SK-MEL-5 (cell line): ENCODE measurements at regions not wholly inside any gene's neighbourhood (a gene's known extent, or its start where the extent isn't known, plus 50 kb on each side); places are given as distances from the start of the nearest gene placed in this dataset.
"Not testable (repeated sequence)": the region's sequence is repeated elsewhere in the genome, so short reads cannot be mapped to it uniquely, and the experiment has no call there.

ENCODE experiments used
- DNase-seq: peaks from one replicate; pipeline ENCODE4 v3.0.0-alpha.2; 2016; ENCODE audit warnings: low read depth, low spot score
- in situ Hi-C: cut with HindIII; loops from 2 replicates; pipeline ENCODE4 v1.10.0; 2016; ENCODE audit warnings: low sequenced_read_pairs, high pct_unique_total_duplicates, low pct_unique_long_range_greater_than_20kb

DNA sequence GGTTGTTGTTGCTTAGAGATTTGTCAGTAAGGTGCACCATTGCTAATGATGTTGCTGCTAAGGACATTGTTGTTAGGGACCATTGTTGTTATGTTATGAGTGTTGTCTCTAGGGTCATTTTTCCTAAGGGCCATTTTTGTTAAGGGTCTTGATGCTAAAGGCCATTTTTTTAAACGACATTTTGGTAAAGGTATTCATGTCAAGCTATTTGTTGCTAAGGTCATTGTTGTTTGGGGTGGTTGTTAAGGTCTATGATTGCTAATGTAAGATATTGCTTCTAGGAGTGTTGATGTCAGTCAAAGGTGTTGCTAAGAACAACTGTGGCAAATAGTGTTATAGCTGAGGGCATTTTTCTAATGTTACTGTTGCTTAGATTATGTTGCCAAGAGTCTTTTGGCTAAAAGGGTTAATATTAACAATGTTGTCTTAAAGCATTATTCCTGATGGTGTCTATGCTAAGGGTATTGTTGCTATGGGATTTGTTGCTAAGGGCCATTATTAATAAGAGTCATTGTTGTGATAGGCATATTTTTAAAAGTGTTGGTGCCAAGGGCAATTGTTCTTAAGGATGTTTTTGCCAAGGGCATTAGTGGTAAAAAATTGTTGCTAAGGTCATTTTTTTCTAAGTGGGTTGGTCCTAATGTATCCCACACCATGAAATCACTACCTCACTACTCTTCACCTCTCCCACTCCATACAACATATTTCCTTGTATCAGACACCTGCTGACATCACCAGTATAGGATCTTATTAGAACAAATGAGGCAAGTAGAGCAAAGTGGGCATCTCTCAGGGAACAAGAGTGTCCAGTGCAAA lies 56.2 kb downstream of the SPATA31A6 start:
- DNase-seq, in situ Hi-C loops: not testable (repeated sequence)

DNA sequence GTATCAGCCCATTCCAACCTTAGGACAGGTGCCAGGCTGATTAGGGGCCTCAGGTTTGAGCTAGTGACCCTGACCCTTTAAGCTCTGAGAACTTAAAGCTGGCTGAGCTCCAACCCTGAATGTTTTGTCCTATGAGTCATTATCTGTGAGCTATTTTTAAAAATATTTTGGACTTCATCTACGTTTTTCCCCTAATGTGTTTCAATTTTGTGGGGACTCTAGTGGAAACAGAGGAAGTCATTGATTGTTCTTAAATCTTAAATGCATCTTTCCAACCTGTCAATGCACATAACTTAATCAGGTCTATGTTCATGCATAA lies 56.8 kb downstream of the SPATA31A6 start:
- in situ Hi-C loops, DNase-seq: not testable (repeated sequence)

DNA sequence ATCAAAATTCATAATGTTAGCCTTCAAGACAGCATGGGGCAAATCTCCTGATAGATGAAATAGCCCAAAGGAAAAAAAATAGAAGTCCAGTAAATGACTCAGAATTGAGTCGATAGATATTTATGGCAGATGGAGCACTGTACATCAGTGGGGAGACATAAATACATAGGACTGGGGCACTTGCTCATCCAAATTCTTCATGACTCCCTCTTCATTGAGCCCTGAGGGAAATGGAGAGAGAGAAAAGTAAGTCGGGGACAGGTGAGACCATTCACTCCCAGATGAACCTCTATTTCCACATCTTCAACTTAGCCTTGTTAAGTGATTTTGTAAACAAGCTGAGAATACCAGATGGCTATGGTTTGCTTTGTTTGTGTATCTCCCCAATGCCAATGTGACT lies 59.8 kb downstream of the SPATA31A6 start:
- DNase-seq, in situ Hi-C loops: not testable (repeated sequence)

DNA sequence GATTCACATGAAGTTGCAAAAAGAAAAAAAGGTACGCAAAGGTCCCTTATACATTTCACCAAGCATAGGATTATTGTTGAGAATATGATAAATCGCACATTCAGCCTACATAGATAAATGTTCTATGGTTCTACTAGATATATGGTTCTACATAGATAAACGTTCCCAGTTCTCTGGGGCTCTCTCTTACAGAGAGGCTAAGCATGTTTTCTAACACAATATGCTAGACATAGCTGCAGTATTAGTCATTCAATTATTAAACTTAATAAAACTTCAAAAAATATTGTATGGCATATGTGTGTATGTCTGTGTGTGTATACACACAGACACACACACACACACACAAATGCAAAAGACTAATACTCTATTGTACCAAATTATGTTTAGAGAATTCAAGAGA lies 60.4 kb downstream of the SPATA31A6 start:
- DNase-seq, in situ Hi-C loops: not testable (repeated sequence)

DNA sequence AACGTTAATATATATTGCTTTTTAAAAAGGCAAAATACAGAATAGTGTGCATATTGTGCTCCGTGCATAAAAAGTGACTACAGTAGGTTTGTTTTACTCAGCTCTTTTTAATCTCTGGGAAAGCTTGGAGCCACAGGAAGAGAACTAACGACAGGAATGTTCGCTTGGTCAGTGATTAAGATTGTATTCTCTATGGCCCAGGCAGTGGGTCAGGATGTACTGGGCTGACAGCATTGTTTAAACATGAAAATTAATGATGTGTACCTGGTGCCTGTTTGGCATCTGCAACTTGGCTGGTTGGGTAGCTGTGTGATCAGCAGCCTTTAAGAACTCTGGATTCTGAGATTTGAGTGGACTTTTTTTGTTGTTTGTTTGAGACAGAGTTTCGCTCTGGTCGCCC lies 85.3 kb downstream of the SPATA31A6 start:
- in situ Hi-C loops, DNase-seq: not testable (repeated sequence)

DNA sequence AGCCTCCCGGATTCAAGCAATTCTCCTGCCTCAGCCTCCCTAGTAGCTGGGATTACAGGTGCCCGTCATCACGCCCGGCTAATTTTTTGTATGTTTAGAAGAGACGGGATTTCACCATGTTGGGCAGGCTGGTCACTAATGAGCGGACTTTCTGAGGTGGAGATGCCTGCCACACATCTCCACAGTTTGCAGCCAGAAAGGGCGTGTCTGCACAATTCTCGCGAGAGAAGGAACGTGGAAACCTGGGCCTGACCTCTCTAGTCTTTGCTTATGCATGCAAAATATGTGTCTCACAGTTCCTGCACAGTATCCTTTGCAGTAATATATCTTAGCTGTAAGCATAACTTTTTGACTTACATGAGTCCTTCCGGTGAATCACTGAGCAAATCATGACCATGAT lies 85.7 kb downstream of the SPATA31A6 start:
- in situ Hi-C loops = not testable (repeated sequence)
- DNase-seq = peak; percentile 18

DNA sequence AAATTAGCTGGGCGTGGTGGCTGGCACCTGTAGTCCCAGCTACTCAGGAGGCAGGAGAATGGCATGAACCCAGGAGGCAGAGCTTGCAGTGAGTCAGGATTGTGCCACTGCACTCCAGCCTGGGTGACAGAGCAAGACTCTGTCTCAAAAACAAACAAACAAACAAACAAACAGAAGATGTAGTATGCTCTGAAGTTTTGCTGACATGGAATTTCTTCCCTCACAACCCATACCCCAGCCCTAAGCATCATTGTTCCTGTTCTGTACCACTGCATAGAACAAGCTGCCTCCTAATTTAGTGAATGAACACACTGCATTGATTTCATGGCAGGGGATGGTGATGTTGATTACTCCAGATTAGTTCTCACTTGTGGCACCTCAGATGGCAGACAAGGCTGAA lies 89.7 kb downstream of the SPATA31A6 start:
- DNase-seq, in situ Hi-C loops: not testable (repeated sequence)

DNA sequence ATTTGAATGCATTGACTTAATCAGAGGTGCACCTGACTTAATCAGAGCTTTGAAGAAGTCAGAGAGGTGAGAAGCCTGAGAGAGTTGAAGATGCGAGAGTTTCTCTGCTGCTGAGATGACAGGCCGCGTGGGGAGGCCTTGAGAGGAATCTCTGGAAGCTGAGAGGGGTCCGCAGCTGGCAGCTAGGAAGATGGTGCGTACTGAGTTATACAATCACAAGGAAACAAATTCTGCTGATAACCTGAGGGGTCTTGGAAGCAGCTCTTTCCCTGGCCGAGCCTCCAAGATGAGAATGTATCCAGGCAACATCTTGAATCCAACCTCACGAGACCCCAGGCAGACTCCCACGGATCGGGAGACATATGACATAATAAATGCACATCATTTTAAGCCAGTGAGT lies 91.7 kb downstream of the SPATA31A6 start:
- in situ Hi-C loops = no loop called here
- DNase-seq = no peak

DNA sequence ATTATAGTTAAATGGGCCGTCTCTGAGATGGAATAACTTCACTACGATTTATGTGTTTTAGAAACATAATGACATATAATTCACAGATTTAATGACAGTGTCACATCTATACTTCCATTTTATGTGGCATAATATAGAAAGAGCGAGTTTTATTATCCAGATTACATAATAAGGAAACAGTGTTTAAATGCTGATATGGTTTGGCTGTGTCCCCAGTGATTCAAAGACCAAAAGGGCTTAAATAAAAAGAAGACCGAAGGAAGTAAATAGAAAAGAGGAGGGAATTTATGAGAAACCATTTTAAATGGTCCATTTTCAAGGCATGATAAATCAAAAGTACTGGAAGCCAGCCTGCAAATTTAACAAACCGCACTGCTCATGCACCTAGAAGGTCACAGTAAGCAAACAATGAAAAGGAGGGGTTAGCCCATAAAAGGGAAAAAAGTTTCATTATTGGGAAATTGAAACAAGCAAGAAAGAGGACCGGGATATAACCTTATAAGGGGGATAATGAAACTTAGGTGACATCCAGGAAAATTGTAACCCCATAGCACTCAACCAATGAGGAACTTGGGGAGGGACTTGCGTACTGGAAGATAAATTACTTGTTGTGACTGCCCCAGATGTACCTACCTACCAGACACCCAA lies 99.2 kb downstream of the SPATA31A6 start:
- in situ Hi-C loops, DNase-seq: not testable (repeated sequence)

DNA sequence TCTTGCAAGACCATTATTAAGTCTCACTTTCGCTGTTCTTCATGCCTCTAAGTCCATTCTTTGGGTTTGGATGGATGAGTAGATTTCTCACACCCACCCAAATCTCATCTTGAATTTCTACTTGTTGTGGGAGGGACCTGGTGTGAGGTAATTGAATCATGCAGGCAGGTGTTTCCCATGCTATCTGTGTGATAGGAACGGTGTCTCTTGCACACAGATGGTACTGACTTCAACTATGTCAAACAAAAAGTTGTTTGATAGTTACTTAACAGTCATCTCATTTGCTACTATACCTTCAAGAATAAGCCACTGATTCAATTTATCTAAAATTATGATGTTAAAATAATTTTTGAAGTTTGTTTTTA lies 99.7 kb downstream of the SPATA31A6 start:
- DNase-seq, in situ Hi-C loops: not testable (repeated sequence)

DNA sequence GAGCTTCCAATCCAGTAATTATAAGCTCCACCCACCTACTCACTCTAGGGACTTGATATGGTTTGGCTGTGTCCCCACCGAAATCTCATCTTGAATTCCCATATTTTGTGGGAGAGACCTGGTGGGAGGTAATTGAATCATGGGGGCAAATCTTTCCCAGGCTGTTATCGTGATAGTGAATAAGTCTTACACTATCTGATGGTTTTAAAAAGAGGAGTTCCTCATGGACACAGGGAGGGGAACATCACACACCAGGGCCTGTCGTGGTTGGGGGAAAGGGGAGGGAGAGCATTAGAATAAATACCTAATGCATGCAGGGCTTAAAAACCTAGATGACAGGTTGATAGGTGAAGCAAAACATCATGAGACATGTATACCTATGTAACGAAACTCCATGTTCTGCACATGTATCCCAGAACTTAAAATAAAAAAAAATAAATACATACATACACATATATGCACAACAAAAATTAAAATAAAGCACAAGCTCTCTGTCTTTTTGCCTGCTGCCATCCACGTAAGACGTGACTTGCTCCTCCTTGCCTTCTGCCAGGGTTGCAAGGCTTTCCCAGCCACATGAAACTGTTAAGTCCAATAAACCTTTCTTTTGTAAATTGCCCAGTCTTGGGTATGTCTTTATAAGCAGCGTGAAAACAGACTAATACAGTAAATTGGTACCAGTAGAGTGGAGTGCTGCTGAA lies 102.8 kb downstream of the SPATA31A6 start:
- in situ Hi-C loops, DNase-seq: not testable (repeated sequence)

DNA sequence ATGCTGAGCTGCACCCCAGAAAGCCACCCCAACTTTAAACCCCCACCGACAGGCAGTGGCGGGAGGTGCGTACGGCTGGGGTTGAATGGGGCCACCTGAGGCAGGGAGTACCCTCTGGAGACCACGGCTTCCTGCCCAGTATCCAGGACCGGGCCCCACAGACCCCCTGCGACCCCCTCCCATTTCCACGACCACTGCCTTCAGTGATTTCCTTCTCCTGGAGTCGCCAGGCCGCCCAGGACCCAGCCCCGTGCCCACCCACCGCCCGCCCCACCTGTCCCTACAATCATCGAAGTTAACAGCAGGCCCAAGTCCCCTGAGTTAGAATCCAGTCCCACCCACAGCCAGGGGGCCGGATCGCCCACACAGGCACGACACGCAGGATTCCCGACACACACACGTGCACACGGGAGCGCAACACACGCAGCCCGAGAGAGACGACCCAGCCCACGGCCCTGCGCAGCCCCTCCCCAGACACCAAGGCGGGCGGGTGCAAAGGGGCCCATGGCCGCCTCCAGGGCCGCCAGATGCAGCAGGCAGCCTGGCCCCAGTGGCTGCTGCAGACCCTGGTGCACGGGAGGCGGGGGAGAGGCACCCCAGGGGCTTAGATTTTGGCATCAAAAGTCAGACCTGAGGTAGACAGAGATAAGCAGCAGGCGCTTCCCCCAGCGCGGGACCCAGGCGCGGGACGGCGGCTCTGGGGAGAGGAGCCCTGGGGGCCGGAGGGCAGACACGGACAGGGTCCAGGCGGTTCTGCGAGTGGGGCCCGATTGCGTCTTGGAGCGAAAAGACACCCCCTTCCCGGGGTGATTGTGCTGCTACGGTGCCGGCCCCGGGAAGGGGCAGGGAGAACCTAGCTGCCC lies 104.8 kb downstream of the SPATA31A6 start:
- in situ Hi-C loops = not testable (repeated sequence)

DNA sequence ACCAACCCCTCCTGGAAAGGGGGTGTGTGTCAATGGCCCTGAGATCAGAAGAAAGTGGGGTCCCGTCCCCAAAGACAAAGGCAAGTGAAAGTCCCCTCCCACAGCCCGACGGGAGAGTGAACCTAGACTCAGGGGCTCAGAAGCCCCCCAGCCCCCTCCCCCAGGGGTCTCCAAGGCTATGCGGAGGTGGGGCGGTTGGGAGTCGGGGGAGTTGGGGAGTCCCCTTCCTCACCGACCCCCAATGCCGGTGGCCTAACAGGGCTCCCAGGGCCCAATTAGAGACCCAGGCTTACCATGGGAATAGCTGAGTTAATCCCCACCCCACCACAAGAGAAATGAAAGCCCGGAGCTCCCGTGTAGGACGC lies 105.4 kb downstream of the SPATA31A6 start:
- in situ Hi-C loops, DNase-seq: not testable (repeated sequence)

More for the DNA sequence above, 104.8 kb downstream of the SPATA31A6 start:
- not testable (repeated sequence) for DNase-seq

DNA sequence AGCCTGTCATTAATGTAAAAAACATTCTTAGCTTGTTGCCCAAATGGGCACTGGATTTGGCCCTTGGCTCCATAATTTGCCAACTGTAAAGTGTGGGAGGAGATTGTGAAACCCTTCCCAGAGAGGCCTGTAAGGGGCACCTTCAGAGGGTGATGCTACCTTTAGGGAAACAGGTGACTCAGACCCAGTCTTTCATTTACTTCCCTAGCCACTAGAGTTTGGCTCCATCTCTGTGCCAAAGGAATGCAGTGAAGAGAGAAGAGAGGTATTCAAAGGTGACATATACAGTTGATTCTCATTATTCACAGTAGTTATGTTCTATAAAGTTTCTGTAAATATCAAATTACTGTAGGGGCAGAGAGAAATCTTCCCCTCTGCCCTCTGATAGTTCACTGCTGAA lies 116.7 kb downstream of the SPATA31A6 start:
- in situ Hi-C loops, DNase-seq: not testable (repeated sequence)

DNA sequence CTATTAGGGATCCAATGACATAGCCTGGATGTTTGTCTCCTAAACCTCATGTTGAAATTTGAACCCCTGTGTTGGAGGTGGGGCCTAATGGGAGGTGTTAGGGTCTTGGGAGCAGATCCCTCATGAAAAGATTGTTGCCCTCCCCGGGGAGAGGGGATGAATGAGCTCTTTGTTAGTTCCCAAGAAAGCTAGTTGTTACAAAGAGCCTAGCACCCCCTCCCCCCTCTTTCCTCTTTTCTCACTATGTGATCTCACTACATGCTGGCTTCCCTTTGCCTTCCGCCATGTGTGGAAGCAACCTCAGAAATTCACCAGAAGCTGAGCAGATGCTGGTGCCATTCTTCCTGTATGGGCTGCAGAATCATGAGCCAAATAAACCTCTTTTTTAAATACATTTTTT lies 123.2 kb downstream of the SPATA31A6 start:
- in situ Hi-C loops = not testable (repeated sequence)
- DNase-seq = peak; percentile 26

DNA sequence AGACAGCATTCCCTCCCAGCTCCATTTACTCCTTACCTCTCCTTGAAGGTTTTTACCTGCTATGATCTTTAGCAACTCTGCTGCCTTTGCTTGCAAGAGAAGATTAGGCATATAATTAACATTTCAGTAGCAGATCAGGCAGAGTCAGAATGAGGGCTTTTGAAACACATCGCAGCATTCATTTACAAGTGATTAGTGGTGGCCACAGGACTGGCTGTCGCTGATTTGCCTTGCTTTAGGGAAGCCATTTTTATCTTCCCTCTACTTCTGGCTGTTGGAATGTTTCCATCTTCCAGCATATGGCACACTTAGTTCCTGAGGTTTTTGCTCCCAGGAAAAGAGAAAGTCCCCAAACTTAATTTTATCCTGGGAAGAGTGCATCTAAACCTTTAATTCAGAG lies 124.0 kb downstream of the SPATA31A6 start:
- in situ Hi-C loops, DNase-seq: not testable (repeated sequence)

DNA sequence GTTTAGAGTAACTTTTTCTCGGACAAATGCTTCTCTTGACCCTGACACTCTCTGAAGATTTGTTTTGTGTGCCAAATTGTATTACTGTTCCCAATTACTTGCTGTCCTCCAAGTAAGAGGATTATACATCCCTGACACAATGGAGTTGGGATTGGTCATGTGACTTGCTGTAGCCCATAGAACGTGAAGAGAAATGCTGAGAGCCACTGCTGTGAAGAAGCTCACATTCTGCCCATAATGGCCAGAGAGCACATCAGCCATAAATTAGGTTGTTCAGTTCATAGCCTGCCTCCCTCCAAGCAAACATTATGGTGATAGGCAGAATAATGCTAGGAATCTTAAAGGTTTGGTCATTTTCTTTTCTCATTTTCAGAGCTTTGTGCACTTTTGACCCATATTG lies 127.5 kb downstream of the SPATA31A6 start:
- in situ Hi-C loops, DNase-seq: not testable (repeated sequence)

DNA sequence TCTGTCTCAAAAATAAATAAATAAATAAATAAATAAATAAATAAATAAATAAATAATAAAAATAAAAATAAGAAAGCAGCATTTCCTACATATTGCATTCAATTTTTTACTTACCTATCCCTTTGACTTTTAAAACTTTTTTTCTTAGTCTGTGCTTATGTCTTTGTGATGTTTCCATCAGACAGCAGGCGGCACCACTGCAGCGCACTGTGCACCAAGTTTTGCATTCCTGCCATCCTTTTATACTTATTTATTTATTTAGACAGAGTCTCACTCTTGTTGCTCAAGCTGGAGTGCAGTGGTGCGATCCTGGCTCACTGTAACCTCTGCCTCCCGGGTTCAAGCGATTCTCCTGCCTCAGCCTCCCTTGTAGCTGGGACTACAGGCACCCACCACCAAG lies 132.6 kb downstream of the SPATA31A6 start:
- in situ Hi-C loops = not testable (repeated sequence)
- peak; percentile 57 for DNase-seq
